Neuronal stem cell (in vitro differentiated cells): ENCODE measurements at regions not wholly inside any gene's neighbourhood (a gene's known extent, or its start where the extent isn't known, plus 50 kb on each side); places are given as distances from the start of the nearest gene placed in this dataset.

Experiments
- DNase-seq: peaks from one replicate; pipeline ENCODE4 v3.0.0-alpha.2; 2013; ENCODE audit warnings: low spot score
- H2AFZ ChIP-seq: one replicate; pipeline ENCODE4 v1.6.1; 2013; ENCODE audit warnings: mild to moderate bottlenecking, low read length, inconsistent platforms
- H2AK5ac ChIP-seq: 2 replicates; pipeline ENCODE4 v1.6.1; 2013; ENCODE audit warnings: low read depth, mild to moderate bottlenecking, inconsistent platforms, low read length, moderate library complexity, mixed read lengths
- H2BK120ac ChIP-seq: 2 replicates; pipeline ENCODE4 v1.6.1; 2013; ENCODE audit warnings: low read depth, mild to moderate bottlenecking, inconsistent platforms, low read length, moderate library complexity, mixed read lengths
- H2BK12ac ChIP-seq: one replicate; pipeline ENCODE4 v1.6.1; 2013; ENCODE audit warnings: low read length, inconsistent platforms
- H2BK15ac ChIP-seq: 2 replicates; pipeline ENCODE4 v1.6.1; 2013; ENCODE audit warnings: mild to moderate bottlenecking, low read length, inconsistent platforms, mixed read lengths
- H2BK5ac ChIP-seq: one replicate; pipeline ENCODE4 v1.6.1; 2013; ENCODE audit warnings: inconsistent platforms, mild to moderate bottlenecking, low read length, moderate library complexity
- H3K14ac ChIP-seq: one replicate; pipeline ENCODE4 v1.6.1; 2013; ENCODE audit warnings: low read length, inconsistent platforms
- H3K18ac ChIP-seq: 2 replicates; pipeline ENCODE4 v1.6.1; 2013; ENCODE audit warnings: low read length, inconsistent platforms
- H3K23ac ChIP-seq: 2 replicates; pipeline ENCODE4 v1.6.1; 2013; ENCODE audit warnings: low read depth, mild to moderate bottlenecking, mixed read lengths, low read length, inconsistent platforms; ENCODE audit not compliant: poor library complexity
- H3K27ac ChIP-seq: replicated peaks from 3 replicates; pipeline ENCODE4 v1.5.1; 2013; ENCODE audit warnings: low read length, inconsistent platforms
- H3K27me3 ChIP-seq, 3 experiments: 2 replicates each; pipeline ENCODE4 v1.6.1; 2013; ENCODE audit warnings: low read length in 3 of 3, mild to moderate bottlenecking in 2 of 3, inconsistent platforms in 1 of 3, low read depth in 1 of 3, mixed read lengths in 1 of 3, moderate library complexity in 1 of 3; ENCODE audit not compliant: control insufficient read depth in 3 of 3, insufficient read depth in 3 of 3
- H3K36me3 ChIP-seq, 2 donors: replicated peaks in 1 of 2; 2 replicates each; pipeline ENCODE4 v1.6.1; 2013; ENCODE audit warnings: low read length in 2 of 2; ENCODE audit not compliant: control insufficient read depth in 2 of 2, insufficient read depth in 2 of 2
- H3K4ac ChIP-seq: 2 replicates; pipeline ENCODE4 v1.6.1; 2013; ENCODE audit warnings: inconsistent platforms, mild to moderate bottlenecking, low read length, moderate library complexity
- H3K4me1 ChIP-seq, 2 donors: 1 replicate in 1 of 2; 2 replicates in 1 of 2; pipeline ENCODE4 v1.6.1; 2013; ENCODE audit warnings: low read length in 2 of 2, low read depth in 1 of 2; ENCODE audit not compliant: control insufficient read depth in 2 of 2, insufficient read depth in 1 of 2
- H3K4me2 ChIP-seq: one replicate; pipeline ENCODE4 v1.6.1; 2013; ENCODE audit warnings: mild to moderate bottlenecking, low read length, inconsistent platforms; ENCODE audit not compliant: insufficient read depth, poor library complexity, severe bottlenecking
- H3K4me3 ChIP-seq, 2 donors: 2 replicates each; pipeline ENCODE4 v1.5.1; 2013; ENCODE audit warnings: low read length in 2 of 2, mild to moderate bottlenecking in 2 of 2, inconsistent platforms in 1 of 2, moderate library complexity in 1 of 2
- H3K79me1 ChIP-seq: one replicate; pipeline ENCODE4 v1.6.1; 2013; ENCODE audit warnings: low read depth, mild to moderate bottlenecking, inconsistent platforms, low read length, moderate library complexity
- H3K9ac ChIP-seq: one replicate; pipeline ENCODE4 v1.6.1; 2013; ENCODE audit warnings: mild to moderate bottlenecking, low read depth, low read length, inconsistent platforms; ENCODE audit not compliant: poor library complexity
- H3K9me3 ChIP-seq, 2 donors: replicated peaks in 1 of 2; 2 replicates each; pipeline versions ENCODE3 to v1.6.1; 2013; ENCODE audit warnings: low read length in 2 of 2, mild to moderate bottlenecking in 2 of 2, inconsistent platforms in 1 of 2, low read depth in 1 of 2, mixed read lengths in 1 of 2, moderate library complexity in 1 of 2; ENCODE audit not compliant: control insufficient read depth in 2 of 2, insufficient read depth in 1 of 2
- H4K8ac ChIP-seq: one replicate; pipeline ENCODE4 v1.6.1; 2013; ENCODE audit warnings: low read depth, mild to moderate bottlenecking, inconsistent platforms, low read length, moderate library complexity
- H4K91ac ChIP-seq: one replicate; pipeline ENCODE4 v1.6.1; 2013; ENCODE audit warnings: low read length, low read depth, mild to moderate bottlenecking, inconsistent platforms; ENCODE audit not compliant: poor library complexity
- WGBS, 2 donors: extraction: QIAGEN DNeasy Blood & Tissue Kit; methylation state at CpG; one replicate each; pipeline ENCODE4 v1.1.7; 2013; ENCODE audit warnings: missing lambda C conversion rate in 2 of 2, mixed read lengths in 1 of 2; ENCODE audit not compliant: insufficient read length in 2 of 2, insufficient replicate concordance in 1 of 2; ENCODE audit errors: extremely low coverage in 2 of 2; 5-methylcytosine and 5-hydroxymethylcytosine counted together

GRCh38 chr11:86889001-86889341 is 66.2 kb downstream of the FZD4 start:
- no peak overlapping the region for H2BK12ac ChIP-seq
- H2AFZ ChIP-seq, result no peak overlapping the region
- H4K8ac ChIP-seq, result no peak overlapping the region
- no peak overlapping the region for H3K4me2 ChIP-seq
- no peak overlapping the region for H2AK5ac ChIP-seq
- H3K18ac ChIP-seq, result no peak overlapping the region
- H2BK5ac ChIP-seq, result no peak overlapping the region
- no CpG with 5 or more reads among the region's 1 CpG for WGBS, 2 donors
- no peak overlapping the region for H3K23ac ChIP-seq
- no peak overlapping the region for H3K9ac ChIP-seq
- peaks cover under 1 to 3% of the 10 kb centered on the region in 2 donors for H3K9me3 ChIP-seq
- no peak overlapping the region for H2BK120ac ChIP-seq
- no peak overlapping the region for H2BK15ac ChIP-seq
- H3K36me3 ChIP-seq, result peaks cover 2 to 4% of the 10 kb centered on the region in 2 donors
- H4K91ac ChIP-seq, result no peak overlapping the region
- no peak overlapping the region for H3K4me3 ChIP-seq
- no peaks in the 10 kb centered on the region for H3K27me3 ChIP-seq
- H3K14ac ChIP-seq, result no peak overlapping the region
- H3K4me1 ChIP-seq, result peaks cover 0 to 2% of the 10 kb centered on the region in 2 donors
- no peak overlapping the region for H3K4ac ChIP-seq
- DNase-seq, result no peak
- no peak overlapping the region for H3K27ac ChIP-seq
- no peaks in the 10 kb centered on the region for H3K79me1 ChIP-seq

- Histone ChIP-seq H3K9me3 (peaks cover 0 to 3% of the 10 kb centered on the region in 2 donors), H3K4me1 (no peaks in the 10 kb centered on the region), H2BK5ac (no peak overlapping the region), H2AK5ac (no peak overlapping the region), H3K27ac (no peak overlapping the region), H3K79me1 (no peaks in the 10 kb centered on the region), H3K4me2 (no peak overlapping the region), H3K4ac (no peak overlapping the region), H2BK12ac (no peak overlapping the region), H2BK15ac (no peak overlapping the region), H4K8ac (no peak overlapping the region), H3K23ac (no peak overlapping the region), H2AFZ (no peak overlapping the region), H2BK120ac (no peak overlapping the region), H3K14ac (no peak overlapping the region), H3K36me3 (peaks cover 2 to 4% of the 10 kb centered on the region in 2 donors), H3K9ac (no peak overlapping the region), H3K27me3 (no peaks in the 10 kb centered on the region), H3K18ac (no peak overlapping the region), H3K4me3 (no peak overlapping the region), H4K91ac (no peak overlapping the region)
- no peak for DNase-seq
- no CpG with 5 or more reads among the region's 2 CpGs for WGBS, 2 donors
Observed at GRCh38 chr11:86891036-86891435, 64.2 kb downstream of the FZD4 start.

GRCh38 chr11:86893235-86893634 is 62.0 kb downstream of the FZD4 start:
- H4K91ac ChIP-seq, result no peak overlapping the region
- H2BK120ac ChIP-seq, result no peak overlapping the region
- DNase-seq, result no peak
- no peak overlapping the region for H3K18ac ChIP-seq
- no peaks in the 10 kb centered on the region for H3K9me3 ChIP-seq
- H3K79me1 ChIP-seq, result no peaks in the 10 kb centered on the region
- no CpG with 5 or more reads among the region's 3 CpGs for WGBS, 2 donors
- H3K4ac ChIP-seq, result no peak overlapping the region
- H2BK15ac ChIP-seq, result no peak overlapping the region
- no peaks in the 10 kb centered on the region for H3K27me3 ChIP-seq
- H3K14ac ChIP-seq, result no peak overlapping the region
- H2AFZ ChIP-seq, result no peak overlapping the region
- H2BK5ac ChIP-seq, result no peak overlapping the region
- no peak overlapping the region for H3K27ac ChIP-seq
- no peak overlapping the region for H3K9ac ChIP-seq
- H3K23ac ChIP-seq, result no peak overlapping the region
- no peaks in the 10 kb centered on the region for H3K4me1 ChIP-seq
- no peaks in the 10 kb centered on the region for H3K36me3 ChIP-seq
- H2BK12ac ChIP-seq, result no peak overlapping the region
- H3K4me3 ChIP-seq, result no peak overlapping the region
- H3K4me2 ChIP-seq, result no peak overlapping the region
- no peak overlapping the region for H4K8ac ChIP-seq
- H2AK5ac ChIP-seq, result no peak overlapping the region
